Nephron progenitor cell (in vitro differentiated cells): ENCODE measurements at regions not wholly inside any gene's neighbourhood (a gene's known extent, or its start where the extent isn't known, plus 50 kb on each side); places are given as distances from the start of the nearest gene placed in this dataset.
A peak's percentile ranks its signal among the peaks of the same experiment; 100 is the strongest.
"Not testable (repeated sequence)": the region's sequence is repeated elsewhere in the genome, so short reads cannot be mapped to it uniquely, and the experiment has no call there.

ENCODE experiments used
- DNase-seq: peaks from one replicate; pipeline ENCODE4 v3.0.0; 2021
- H3K27ac Mint-ChIP-seq: 2 replicates; pipeline ENCODE4 v1.8.0; 2021; ENCODE audit warnings: mild to moderate bottlenecking, moderate library complexity, mixed read lengths
- H3K27me3 Mint-ChIP-seq: 2 replicates; pipeline ENCODE4 v1.8.0; 2021; ENCODE audit warnings: mild to moderate bottlenecking, low read depth, mixed read lengths; ENCODE audit not compliant: poor library complexity
- H3K36me3 Mint-ChIP-seq: 2 replicates; pipeline ENCODE4 v1.8.0; 2021; ENCODE audit warnings: low read depth, mixed read lengths
- H3K4me1 Mint-ChIP-seq: 2 replicates; pipeline ENCODE4 v1.8.0; 2021; ENCODE audit warnings: mixed read lengths
- H3K4me3 Mint-ChIP-seq: 2 replicates; pipeline ENCODE4 v1.8.0; 2021; ENCODE audit warnings: mild to moderate bottlenecking, moderate library complexity, mixed read lengths
- H3K9me3 Mint-ChIP-seq: 2 replicates; pipeline ENCODE4 v1.8.0; 2021; ENCODE audit warnings: mild to moderate bottlenecking, moderate library complexity, mixed read lengths
- CTCF ChIP-seq: fragments of 200-600 bp; sonication (generic); IDR thresholded peaks from 2 replicates; pipeline ENCODE4 v1.5.0; 2021; ENCODE audit warnings: antibody characterized with exemption

GRCh38 chr1:199510314-199510713, 517.2 kb upstream of the NR5A2 start:
- Mint-ChIP-seq H3K27me3 (peaks cover 5% of the 10 kb centered on the region), H3K9me3 (no peaks in the 10 kb centered on the region)

GRCh38 chr1:199512037-199512710, 515.3 kb upstream of the NR5A2 start:
- Mint-ChIP-seq H3K27ac (no peak overlapping the region), H3K9me3 (no peaks in the 10 kb centered on the region), H3K4me3 (peak overlapping the region; percentile 9), H3K36me3 (no peaks in the 10 kb centered on the region), H3K27me3 (peaks cover 5% of the 10 kb centered on the region), H3K4me1 (peaks cover 20% of the 10 kb centered on the region)
- DNase-seq, result peak; percentile 29
- no peak for TF ChIP-seq CTCF

More at GRCh38 chr1:199510314-199510713, 517.2 kb upstream of the NR5A2 start:
- no peak for DNase-seq
- no peaks in the 10 kb centered on the region for H3K36me3 Mint-ChIP-seq
- no peak overlapping the region for H3K4me3 Mint-ChIP-seq
- peaks cover 20% of the 10 kb centered on the region for H3K4me1 Mint-ChIP-seq
- H3K27ac Mint-ChIP-seq, result peak overlapping the region; percentile 58
- TF ChIP-seq CTCF, result no peak

DNA sequence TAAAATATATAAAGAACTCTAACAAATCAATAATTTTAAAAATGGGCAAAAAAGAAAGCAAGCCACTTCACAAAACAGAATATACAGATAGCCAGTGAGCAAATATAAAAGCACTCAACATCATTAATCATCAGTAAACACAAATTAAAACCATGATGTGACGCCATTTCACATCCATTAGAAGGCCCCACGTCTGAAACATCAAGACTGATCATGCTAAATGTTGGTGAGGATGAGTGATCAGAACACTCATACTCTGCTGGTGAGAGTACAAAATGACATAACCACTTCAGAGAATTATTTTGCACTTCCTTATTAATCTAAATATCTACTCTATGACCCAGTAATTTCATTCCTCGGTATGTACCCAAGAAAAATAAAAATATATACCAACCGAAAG, 512.2 kb upstream of the NR5A2 start:
- Mint-ChIP-seq H3K36me3 (no peaks in the 10 kb centered on the region), H3K4me3 (no peak overlapping the region), H3K27ac (no peak overlapping the region), H3K4me1 (peaks cover 16% of the 10 kb centered on the region), H3K9me3 (no peaks in the 10 kb centered on the region), H3K27me3 (peaks cover 5% of the 10 kb centered on the region)
- DNase-seq, result no peak
- TF ChIP-seq CTCF, result no peak

DNA sequence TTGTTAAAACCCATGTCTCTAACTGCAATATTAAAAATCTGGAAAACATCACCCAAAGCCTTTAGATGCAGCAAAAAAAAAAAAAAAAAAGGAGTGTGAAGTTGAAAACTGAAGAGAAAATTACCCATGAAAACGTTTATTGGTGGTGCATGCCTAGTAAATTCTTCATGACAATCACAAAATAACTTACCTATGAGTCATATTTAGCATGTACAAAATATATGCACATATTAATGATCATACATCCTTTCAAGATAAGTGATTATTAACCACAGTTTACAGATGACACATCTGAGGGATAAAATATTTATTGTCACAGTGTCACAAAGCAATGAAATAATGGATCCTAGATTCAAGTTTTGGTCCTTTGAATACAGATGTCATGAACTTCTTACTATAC, 505.2 kb upstream of the NR5A2 start:
- no peaks in the 10 kb centered on the region for H3K9me3 Mint-ChIP-seq
- DNase-seq, result no peak
- no peak overlapping the region for H3K4me3 Mint-ChIP-seq
- no peak for TF ChIP-seq CTCF
- H3K27ac Mint-ChIP-seq, result no peak overlapping the region
- H3K4me1 Mint-ChIP-seq, result peaks cover 12% of the 10 kb centered on the region
- no peaks in the 10 kb centered on the region for H3K36me3 Mint-ChIP-seq
- no peaks in the 10 kb centered on the region for H3K27me3 Mint-ChIP-seq

GRCh38 chr1:199522936-199523335, 504.6 kb upstream of the NR5A2 start:
- TF ChIP-seq CTCF, result no peak
- H3K27me3 Mint-ChIP-seq, result no peaks in the 10 kb centered on the region
- H3K27ac Mint-ChIP-seq, result no peak overlapping the region
- H3K9me3 Mint-ChIP-seq, result no peaks in the 10 kb centered on the region
- H3K4me1 Mint-ChIP-seq, result peaks cover 12% of the 10 kb centered on the region
- DNase-seq, result no peak
- no peaks in the 10 kb centered on the region for H3K36me3 Mint-ChIP-seq
- H3K4me3 Mint-ChIP-seq, result no peak overlapping the region

- H3K27ac Mint-ChIP-seq, result peak overlapping the region; percentile 40
- H3K4me1 Mint-ChIP-seq, result peaks cover 19% of the 10 kb centered on the region
- no peaks in the 10 kb centered on the region for H3K36me3 Mint-ChIP-seq
- no peak for TF ChIP-seq CTCF
- H3K27me3 Mint-ChIP-seq, result no peaks in the 10 kb centered on the region
- no peak for DNase-seq
- no peak overlapping the region for H3K4me3 Mint-ChIP-seq
- peaks cover 15% of the 10 kb centered on the region for H3K9me3 Mint-ChIP-seq
Observed at GRCh38 chr1:199529324-199529723, 498.2 kb upstream of the NR5A2 start.

- H3K27me3 Mint-ChIP-seq, DNase-seq, H3K4me3 Mint-ChIP-seq, H3K4me1 Mint-ChIP-seq, H3K27ac Mint-ChIP-seq: not testable (repeated sequence)
- peaks cover 54% of the 10 kb centered on the region for H3K9me3 Mint-ChIP-seq
- H3K36me3 Mint-ChIP-seq, result peaks cover 12% of the 10 kb centered on the region
Observed at GRCh38 chr1:199533361-199533760, 494.1 kb upstream of the NR5A2 start.
